B cell (primary cell): ENCODE measurements at regions not wholly inside any gene's neighbourhood (a gene's known extent, or its start where the extent isn't known, plus 50 kb on each side); places are given as distances from the start of the nearest gene placed in this dataset.
"Not testable (repeated sequence)": the region's sequence is repeated elsewhere in the genome, so short reads cannot be mapped to it uniquely, and the experiment has no call there.

ENCODE experiments used
- ATAC-seq: fragments of 200-7000 bp; cut with Tn5 transposase; one replicate; pipeline ENCODE4 v1.10.0; 2021; ENCODE audit warnings: low read depth, mild to moderate bottlenecking, moderate number of reproducible peaks, moderate library complexity
- CTCF ChIA-PET: fragments of 350-600 bp; sonication (Branson Sonifier 250); formaldehyde crosslinking; loops from one replicate; lab custom pipeline; 2021; ENCODE audit warnings: antibody characterized with exemption, inconsistent platforms; lab: Charles Lee
- POLR2A ChIA-PET: fragments of 350-600 bp; sonication (Branson Sonifier 250); formaldehyde crosslinking; loops from one replicate; lab custom pipeline; 2021; ENCODE audit warnings: antibody characterized with exemption; lab: Charles Lee
- DNase-seq: peaks from one replicate; pipeline ENCODE4 v3.0.0; 2013
- H2AFZ ChIP-seq: 2 replicates; pipeline ENCODE4 v1.6.1; 2012; ENCODE audit warnings: mild to moderate bottlenecking, low read depth, low read length; ENCODE audit not compliant: insufficient read depth, poor library complexity, severe bottlenecking
- H3K27ac ChIP-seq, 2 donors: 1 replicate in 1 of 2; 2 replicates in 1 of 2; pipeline ENCODE4 v1.5.1; 2012 to 2013; ENCODE audit warnings: low read length in 2 of 2, mild to moderate bottlenecking in 2 of 2, moderate library complexity in 1 of 2
- H3K27me3 ChIP-seq, 4 experiments: fragments of 200-600 bp in 1 of 4; sonication (generic) in 1 of 4; replicated peaks in 1 of 4; 1 replicate in 2 of 4; 2 replicates in 2 of 4; pipeline versions ENCODE4 v1.6.1 to v1.7.0; 2013 to 2016; ENCODE audit warnings: low read length in 3 of 4, mild to moderate bottlenecking in 2 of 4, mixed read lengths in 1 of 4, moderate library complexity in 1 of 4; ENCODE audit not compliant: insufficient read depth in 4 of 4, control insufficient read depth in 3 of 4; ENCODE audit errors: control extremely low read depth in 1 of 4
- H3K36me3 ChIP-seq, 2 experiments: replicated peaks in 1 of 2; 1 replicate in 1 of 2; 2 replicates in 1 of 2; pipeline versions ENCODE4 v1.6.1 to v1.7.1; 2013; ENCODE audit warnings: low read length in 1 of 2; ENCODE audit not compliant: insufficient read depth in 2 of 2, control insufficient read depth in 1 of 2; ENCODE audit errors: control extremely low read depth in 1 of 2, extremely low read depth in 1 of 2
- H3K4me1 ChIP-seq, 2 donors: fragments of 200-600 bp in 1 of 2; sonication (generic) in 1 of 2; 1 replicate in 1 of 2; 2 replicates in 1 of 2; pipeline versions ENCODE4 v1.5.1 to v1.6.1; 2013 to 2017; ENCODE audit warnings: low read length in 2 of 2; ENCODE audit not compliant: control insufficient read depth in 2 of 2, insufficient read depth in 2 of 2
- H3K4me2 ChIP-seq: replicated peaks from 2 replicates; pipeline ENCODE3; 2012; ENCODE audit warnings: mild to moderate bottlenecking, low read depth, low read length; ENCODE audit not compliant: poor library complexity, severe bottlenecking
- H3K4me3 ChIP-seq, 5 experiments: fragments of 200-600 bp in 1 of 5; sonication (generic) in 1 of 5; 1 replicate in 3 of 5; 2 replicates in 2 of 5; pipeline versions ENCODE4 v1.5.1 to v1.7.0; 2011 to 2016; ENCODE audit warnings: low read length in 4 of 5, mild to moderate bottlenecking in 4 of 5, low read depth in 2 of 5, control low read depth in 1 of 5, moderate library complexity in 1 of 5; ENCODE audit not compliant: insufficient read depth in 1 of 5; ENCODE audit errors: control extremely low read depth in 1 of 5, extremely low read depth in 1 of 5
- H3K79me2 ChIP-seq: fragments of 200-600 bp; sonication (generic); one replicate; pipeline ENCODE4 v1.6.0; 2016; ENCODE audit warnings: low read length; ENCODE audit not compliant: control insufficient read depth, insufficient read depth
- H3K9ac ChIP-seq: fragments of 200-600 bp; sonication (generic); 2 replicates; pipeline ENCODE4 v1.6.1; 2017; ENCODE audit warnings: mild to moderate bottlenecking, low read length, moderate library complexity
- H3K9me3 ChIP-seq, 3 donors: one replicate each; pipeline versions ENCODE4 v1.6.1 to v1.7.1; 2013; ENCODE audit warnings: low read length in 2 of 3; ENCODE audit not compliant: control insufficient read depth in 2 of 3, insufficient read depth in 1 of 3; ENCODE audit errors: control extremely low read depth in 1 of 3
- H4K20me1 ChIP-seq: 2 replicates; pipeline ENCODE4 v1.6.0; 2012; ENCODE audit warnings: mild to moderate bottlenecking, low read length; ENCODE audit not compliant: insufficient read depth, control insufficient read depth, poor library complexity, severe bottlenecking
- H3K27ac Mint-ChIP-seq: one replicate; pipeline ENCODE4 v1.8.0; 2021; ENCODE audit warnings: mixed read lengths
- H3K27me3 Mint-ChIP-seq: one replicate; pipeline ENCODE4 v1.8.0; 2021; ENCODE audit warnings: mixed read lengths
- H3K4me1 Mint-ChIP-seq: one replicate; pipeline ENCODE4 v1.8.0; 2021; ENCODE audit warnings: mixed read lengths
- H3K4me3 Mint-ChIP-seq: one replicate; pipeline ENCODE4 v1.8.0; 2021; ENCODE audit warnings: mixed read lengths
- H3K9me3 Mint-ChIP-seq: one replicate; pipeline ENCODE4 v1.8.0; 2022; ENCODE audit warnings: mixed read lengths; ENCODE audit not compliant: insufficient read depth
- EZH2 ChIP-seq: IDR thresholded peaks from 2 replicates; pipeline ENCODE4 v1.6.1; 2012; ENCODE audit warnings: borderline replicate concordance, low read depth, mild to moderate bottlenecking, moderate library complexity, low read length; ENCODE audit not compliant: insufficient read depth, poor library complexity, severe bottlenecking
- WGBS: methylation state at CpG from one replicate; pipeline ENCODE4 v1.1.5; 2013; ENCODE audit warnings: missing lambda C conversion rate; ENCODE audit not compliant: insufficient coverage; 5-methylcytosine and 5-hydroxymethylcytosine counted together
- intact Hi-C: fragments of 100-400 bp; cut with micrococcal nuclease; formaldehyde crosslinking; loops from one replicate; pipeline ENCODE4 v1.10.0; 2022
- TF ChIP-seq, protein P1 (sequence below): fragments of 200-600 bp; IDR thresholded peaks from one replicate; pipeline ENCODE4 v1.8.0; 2022; ENCODE audit warnings: antibody characterized with exemption, mild to moderate bottlenecking

DNA sequence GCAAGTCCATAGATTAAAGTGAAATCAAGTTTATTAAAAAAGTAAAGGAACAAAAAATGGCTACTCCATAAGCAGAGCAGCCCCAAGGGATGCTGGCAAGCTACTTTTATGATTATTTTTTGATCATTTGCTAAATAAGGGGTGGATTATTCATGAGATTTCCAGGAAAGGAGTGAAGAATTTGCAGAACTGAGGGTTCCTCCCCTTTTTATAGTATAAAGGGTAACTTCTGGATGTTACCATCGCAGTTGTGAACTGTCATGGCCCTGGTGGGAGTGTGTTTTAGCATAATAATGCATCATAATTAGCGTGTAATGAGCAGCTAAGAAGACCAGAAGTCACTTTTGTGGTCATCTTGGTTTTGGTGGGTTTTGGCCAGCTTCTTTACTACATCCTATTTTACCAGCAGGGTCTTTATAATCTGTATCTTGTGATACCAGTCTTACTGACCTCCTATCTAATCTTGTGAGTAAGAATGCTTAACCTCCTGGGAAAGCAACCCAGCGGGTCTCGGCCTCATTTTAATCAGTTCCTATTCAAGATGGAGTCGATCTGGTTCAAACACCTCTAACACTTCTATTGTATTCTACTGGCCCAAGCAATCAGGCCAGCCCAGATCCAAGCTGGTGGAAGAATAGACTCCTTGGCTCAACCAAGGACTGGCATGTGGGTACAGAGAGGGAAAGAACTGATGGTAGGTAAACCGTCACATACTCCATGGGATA, 87.9 kb upstream of the NPSR1 start:
- intact Hi-C loops = no loop called here
- H3K79me2 ChIP-seq = no peaks in the 10 kb centered on the region
- no peaks in the 10 kb centered on the region for H3K27me3 Mint-ChIP-seq
- H3K9ac ChIP-seq = no peak overlapping the region
- H3K27me3 ChIP-seq = no peaks in the 10 kb centered on the region
- peaks cover 0 to 3% (median 0%) of the 10 kb centered on the region in 3 donors for H3K9me3 ChIP-seq
- no peak for DNase-seq
- WGBS = 75% methylated on average over 1 of the region's 6 CpGs
- CTCF ChIA-PET = no interaction called here
- H3K4me2 ChIP-seq = no peak overlapping the region
- no peak for ATAC-seq
- H3K27ac ChIP-seq = no peak overlapping the region
- no peak overlapping the region for H3K4me3 ChIP-seq
- no peak for TF ChIP-seq EZH2
- TF ChIP-seq, protein P1, sequence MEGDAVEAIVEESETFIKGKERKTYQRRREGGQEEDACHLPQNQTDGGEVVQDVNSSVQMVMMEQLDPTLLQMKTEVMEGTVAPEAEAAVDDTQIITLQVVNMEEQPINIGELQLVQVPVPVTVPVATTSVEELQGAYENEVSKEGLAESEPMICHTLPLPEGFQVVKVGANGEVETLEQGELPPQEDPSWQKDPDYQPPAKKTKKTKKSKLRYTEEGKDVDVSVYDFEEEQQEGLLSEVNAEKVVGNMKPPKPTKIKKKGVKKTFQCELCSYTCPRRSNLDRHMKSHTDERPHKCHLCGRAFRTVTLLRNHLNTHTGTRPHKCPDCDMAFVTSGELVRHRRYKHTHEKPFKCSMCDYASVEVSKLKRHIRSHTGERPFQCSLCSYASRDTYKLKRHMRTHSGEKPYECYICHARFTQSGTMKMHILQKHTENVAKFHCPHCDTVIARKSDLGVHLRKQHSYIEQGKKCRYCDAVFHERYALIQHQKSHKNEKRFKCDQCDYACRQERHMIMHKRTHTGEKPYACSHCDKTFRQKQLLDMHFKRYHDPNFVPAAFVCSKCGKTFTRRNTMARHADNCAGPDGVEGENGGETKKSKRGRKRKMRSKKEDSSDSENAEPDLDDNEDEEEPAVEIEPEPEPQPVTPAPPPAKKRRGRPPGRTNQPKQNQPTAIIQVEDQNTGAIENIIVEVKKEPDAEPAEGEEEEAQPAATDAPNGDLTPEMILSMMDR = no peak
- no peaks in the 10 kb centered on the region for H3K4me1 Mint-ChIP-seq
- H4K20me1 ChIP-seq = no peaks in the 10 kb centered on the region
- no peaks in the 10 kb centered on the region for H3K36me3 ChIP-seq
- H3K4me3 Mint-ChIP-seq = no peak overlapping the region
- POLR2A ChIA-PET = no interaction called here
- H3K4me1 ChIP-seq = no peaks in the 10 kb centered on the region
- H3K27ac Mint-ChIP-seq = no peak overlapping the region
- H3K9me3 Mint-ChIP-seq = no peaks in the 10 kb centered on the region
- H2AFZ ChIP-seq = no peak overlapping the region

DNA sequence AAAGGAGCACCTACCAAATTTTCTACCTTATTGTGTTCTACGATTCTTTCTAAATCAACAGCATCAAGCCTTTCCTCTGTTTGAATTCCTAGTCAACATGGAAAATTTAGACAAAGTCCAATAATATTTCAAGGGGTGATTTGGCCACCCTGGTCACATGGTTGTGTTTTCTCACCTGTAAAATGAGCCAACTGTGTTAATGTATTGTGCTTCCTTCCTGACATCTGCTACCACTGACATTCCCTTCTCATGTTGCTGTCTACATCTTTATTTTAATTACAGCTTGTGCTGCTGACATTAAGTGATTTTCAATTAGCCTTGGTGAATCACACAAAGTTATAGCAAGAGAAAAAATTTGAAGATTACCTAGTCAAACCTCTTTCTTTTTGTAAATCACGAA, 83.0 kb upstream of the NPSR1 start:
- TF ChIP-seq, protein P1 = no peak
- no peak for TF ChIP-seq EZH2
- no peak overlapping the region for H3K4me3 ChIP-seq
- H3K4me1 ChIP-seq = no peaks in the 10 kb centered on the region
- H3K27ac ChIP-seq = no peak overlapping the region
- no peaks in the 10 kb centered on the region for H3K27me3 Mint-ChIP-seq
- DNase-seq (no peak), ATAC-seq (no peak)
- WGBS = 100% methylated on average over 1 of the region's 2 CpGs
- no peaks in the 10 kb centered on the region for H3K4me1 Mint-ChIP-seq
- no peak overlapping the region for H3K27ac Mint-ChIP-seq
- H3K9me3 Mint-ChIP-seq = no peaks in the 10 kb centered on the region
- H3K9me3 ChIP-seq = peaks cover 0 to 3% (median 0%) of the 10 kb centered on the region in 3 donors
- ChIA-PET POLR2A (no interaction called here), CTCF (no interaction called here)
- H3K4me2 ChIP-seq = no peak overlapping the region
- H2AFZ ChIP-seq = no peak overlapping the region
- no peaks in the 10 kb centered on the region for H3K79me2 ChIP-seq
- H4K20me1 ChIP-seq = no peaks in the 10 kb centered on the region
- H3K9ac ChIP-seq = no peak overlapping the region
- H3K4me3 Mint-ChIP-seq = no peak overlapping the region
- no peaks in the 10 kb centered on the region for H3K27me3 ChIP-seq
- no peaks in the 10 kb centered on the region for H3K36me3 ChIP-seq
- intact Hi-C loops = no loop called here

DNA sequence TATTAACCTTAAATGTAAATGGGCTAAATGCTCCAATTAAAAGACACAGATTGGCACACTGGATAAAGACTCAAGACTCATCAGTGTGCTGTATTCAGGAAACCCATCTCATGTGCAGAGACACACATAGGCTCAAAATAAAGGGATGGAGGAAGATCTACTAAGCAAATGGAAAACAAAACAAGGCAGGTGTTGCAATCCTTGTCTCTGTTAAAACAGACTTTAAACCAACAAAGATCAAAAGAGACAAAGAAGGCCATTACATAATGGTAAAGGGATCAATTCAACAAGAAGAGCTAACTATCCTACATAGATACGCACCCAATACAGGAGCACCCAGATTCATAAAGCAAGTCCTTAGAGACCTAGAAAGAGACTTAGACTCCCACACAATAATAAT, 80.1 kb upstream of the NPSR1 start:
- CTCF ChIA-PET, POLR2A ChIA-PET, DNase-seq, ATAC-seq, H3K4me1 ChIP-seq, H3K36me3 ChIP-seq, H3K4me2 ChIP-seq, H3K9me3 ChIP-seq, H2AFZ ChIP-seq, H3K27ac Mint-ChIP-seq, H3K27ac ChIP-seq, H3K4me3 Mint-ChIP-seq, H3K27me3 ChIP-seq, H3K27me3 Mint-ChIP-seq, H3K9me3 Mint-ChIP-seq, H3K4me3 ChIP-seq, H3K9ac ChIP-seq, H3K4me1 Mint-ChIP-seq, intact Hi-C loops, H4K20me1 ChIP-seq, H3K79me2 ChIP-seq: not testable (repeated sequence)
- 100% methylated on average over 1 of the region's 1 CpG for WGBS
